HG03045 (cell line): ENCODE measurements at regions not wholly inside any gene's neighbourhood (a gene's known extent, or its start where the extent isn't known, plus 50 kb on each side); places are given as distances from the start of the nearest gene placed in this dataset.
"Not testable (repeated sequence)": the region's sequence is repeated elsewhere in the genome, so short reads cannot be mapped to it uniquely, and the experiment has no call there.

Experiments
- ATAC-seq: cut with Tn5 transposase; IDR thresholded peaks from one replicate; pipeline ENCODE4 v1.9.1; 2021; ENCODE audit warnings: mild to moderate bottlenecking, moderate library complexity; ENCODE audit not compliant: unreplicated experiment

GRCh38 chr11:129695571-129696308, 119.9 kb upstream of the TMEM45B start:
- ATAC-seq, result peak; percentile 68

DNA sequence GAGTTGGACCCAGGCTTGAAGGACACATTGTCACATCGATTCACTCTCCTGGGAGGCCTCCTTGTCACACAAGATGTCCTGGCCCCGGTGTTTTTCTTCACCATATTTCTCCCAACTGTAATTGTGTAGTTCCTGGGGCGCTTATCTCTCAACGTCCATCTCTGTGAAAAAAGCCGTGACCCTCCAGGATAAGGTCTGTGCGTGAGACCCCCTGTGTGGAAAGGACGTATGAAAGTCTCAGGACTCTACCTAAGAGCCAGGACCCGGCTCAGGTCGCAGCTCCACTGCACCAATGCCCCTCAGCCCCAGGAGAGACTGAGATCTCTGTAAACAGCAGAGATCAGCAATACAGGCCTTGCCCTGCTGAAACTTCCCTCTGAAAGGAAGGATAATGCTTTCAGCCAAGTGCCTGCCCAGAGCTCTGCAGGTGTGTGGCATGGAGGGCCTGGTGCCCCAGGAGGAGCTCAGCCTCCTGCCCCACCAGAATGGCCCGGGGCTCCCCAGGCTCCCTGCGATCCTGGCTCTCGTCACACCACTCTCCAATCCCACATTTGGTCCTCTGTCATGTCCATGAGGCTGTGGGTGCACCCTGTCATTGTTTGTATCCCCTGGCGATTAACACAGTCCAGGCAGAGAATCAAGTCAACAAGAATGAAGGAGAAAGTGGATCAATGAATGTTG, 119.2 kb upstream of the TMEM45B start:
- no peak for ATAC-seq

- ATAC-seq, result no peak
Observed at GRCh38 chr11:129698212-129698611, 117.4 kb upstream of the TMEM45B start.

GRCh38 chr11:129699711-129700304, 115.8 kb upstream of the TMEM45B start:
- ATAC-seq, result no peak

GRCh38 chr11:129700701-129701100, 114.9 kb upstream of the TMEM45B start:
- ATAC-seq, result no peak

GRCh38 chr11:129701706-129702105, 113.9 kb upstream of the TMEM45B start:
- ATAC-seq, result no peak

DNA sequence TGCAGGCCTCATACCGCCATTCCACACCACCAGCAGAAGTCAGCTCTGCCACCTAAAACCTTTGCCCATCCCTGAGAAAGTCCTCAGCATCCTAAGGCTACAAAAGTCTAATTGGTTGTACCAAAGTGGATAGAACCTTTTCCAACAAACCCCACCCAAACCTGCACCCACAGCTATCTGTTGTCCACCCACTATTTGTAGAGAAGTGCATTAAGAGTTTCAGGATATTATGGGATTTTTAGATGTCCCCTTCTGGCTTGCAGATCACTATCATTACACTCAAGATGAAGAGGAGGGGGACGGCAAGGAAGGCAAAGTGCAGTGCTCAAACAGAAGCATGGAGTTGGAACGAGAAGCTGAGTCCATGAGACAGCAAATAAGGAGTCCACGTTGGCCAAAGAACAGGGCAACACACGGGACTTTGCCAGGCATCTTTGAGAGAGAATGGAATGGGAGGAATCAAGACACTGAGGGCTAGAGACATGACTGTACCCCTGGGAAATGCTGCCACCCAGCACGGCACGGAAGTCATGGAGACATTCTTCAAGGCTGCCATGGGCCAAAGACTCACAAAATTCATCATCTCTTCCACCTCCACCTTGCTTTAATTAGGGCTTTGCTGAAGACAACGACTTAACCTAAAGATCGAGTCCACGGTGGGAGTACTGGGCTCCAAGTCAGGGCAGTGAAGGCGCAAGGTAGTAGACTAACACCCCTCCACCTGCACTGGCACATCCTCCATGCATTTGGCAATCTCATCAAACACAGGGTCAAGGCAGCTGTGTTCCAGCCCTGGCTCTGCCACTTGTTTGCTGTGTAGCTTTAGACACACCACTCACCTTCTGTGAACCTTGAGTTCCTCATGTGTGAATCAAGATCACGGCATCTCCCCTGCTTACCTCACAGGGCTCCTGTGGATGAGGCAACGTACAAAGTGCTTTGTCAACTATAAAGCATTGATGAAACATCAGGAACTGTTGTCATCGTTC, 112.9 kb upstream of the TMEM45B start:
- ATAC-seq, result no peak

- no peak for ATAC-seq
Observed at GRCh38 chr11:129703846-129704245, 111.8 kb upstream of the TMEM45B start.

- no peak for ATAC-seq
Observed at GRCh38 chr11:129704831-129705230, 110.8 kb upstream of the TMEM45B start.

GRCh38 chr11:129705341-129705740, 110.3 kb upstream of the TMEM45B start:
- no peak for ATAC-seq

DNA sequence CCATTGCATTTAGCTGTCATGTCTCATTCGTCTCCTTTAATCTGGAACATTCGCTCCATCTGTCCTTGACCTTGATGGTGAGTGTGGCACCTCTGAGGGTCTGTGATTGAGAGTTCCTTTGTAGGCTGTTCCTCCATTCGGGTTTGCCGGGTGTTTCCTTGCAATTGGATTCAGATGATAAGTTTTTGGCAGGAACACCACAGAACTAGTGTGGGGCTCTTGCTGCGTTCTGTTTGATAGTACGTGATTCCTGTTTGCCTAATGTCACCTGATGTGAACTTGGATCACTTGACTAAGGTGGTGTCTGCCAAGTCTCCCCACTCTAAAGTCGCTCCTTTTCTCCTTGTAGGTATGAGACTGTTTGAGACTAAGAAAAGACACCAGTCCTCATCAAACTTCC, 109.7 kb upstream of the TMEM45B start:
- no peak for ATAC-seq

- ATAC-seq, result no peak
Observed at GRCh38 chr11:129709801-129710398, 105.7 kb upstream of the TMEM45B start.

- ATAC-seq, result no peak
Observed at GRCh38 chr11:129710423-129710822, 105.2 kb upstream of the TMEM45B start.

GRCh38 chr11:129711760-129712159, 103.9 kb upstream of the TMEM45B start:
- no peak for ATAC-seq

DNA sequence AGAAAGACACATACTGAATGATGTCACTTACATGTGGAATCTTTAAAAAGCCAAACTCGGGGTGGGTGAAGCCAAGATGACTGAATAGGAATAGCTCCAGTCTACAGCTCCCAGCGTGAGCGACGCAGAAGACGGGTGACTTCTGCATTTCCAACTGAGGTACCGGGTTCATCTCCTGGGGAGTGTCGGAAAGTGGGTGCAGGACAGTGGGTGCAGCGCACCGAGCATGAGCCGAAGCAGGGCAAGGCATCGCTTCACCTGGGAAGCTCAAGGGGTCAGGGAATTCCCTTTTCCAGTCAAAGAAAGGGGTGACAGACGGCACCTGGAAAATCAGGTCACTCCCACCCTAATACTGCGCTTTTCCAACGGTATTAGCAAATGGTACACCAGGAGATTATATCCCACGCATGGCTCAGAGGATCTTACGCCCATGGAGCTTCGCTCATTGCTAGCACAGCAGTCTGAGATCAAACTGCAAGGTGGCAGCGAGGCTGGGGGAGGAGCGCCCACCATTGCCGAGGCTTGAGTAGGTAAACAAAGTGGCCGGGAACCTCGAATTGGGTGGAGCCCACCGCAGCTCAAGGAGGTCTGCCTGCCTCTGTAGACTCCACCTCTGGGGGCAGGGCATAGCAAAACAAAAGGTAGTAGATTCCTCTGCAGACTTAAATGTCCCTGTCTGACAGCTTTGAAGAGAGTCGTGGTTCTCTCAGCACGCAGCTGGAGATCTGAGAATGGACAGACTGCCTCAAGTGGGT, 103.0 kb upstream of the TMEM45B start:
- not testable (repeated sequence) for ATAC-seq

DNA sequence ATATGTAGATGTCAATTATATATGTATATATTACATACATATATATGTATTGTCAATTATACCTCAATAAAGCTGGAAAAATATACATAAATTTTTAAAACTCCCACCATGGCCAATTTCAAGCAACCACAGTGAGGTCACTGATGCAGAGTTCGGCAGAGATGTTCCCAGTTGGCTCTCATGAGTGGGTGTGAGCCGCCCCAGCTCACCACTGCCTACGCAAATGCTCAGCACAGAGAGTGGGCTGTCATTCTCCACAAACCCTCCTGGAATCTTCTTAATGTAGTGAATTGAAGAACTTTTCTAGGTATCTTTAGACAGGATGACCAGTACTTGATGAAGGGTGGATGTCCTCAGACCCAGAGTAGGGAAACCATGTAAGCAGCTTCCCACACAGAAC, 96.6 kb upstream of the TMEM45B start:
- no peak for ATAC-seq

- ATAC-seq, result no peak
Observed at GRCh38 chr11:129720156-129720555, 95.5 kb upstream of the TMEM45B start.

DNA sequence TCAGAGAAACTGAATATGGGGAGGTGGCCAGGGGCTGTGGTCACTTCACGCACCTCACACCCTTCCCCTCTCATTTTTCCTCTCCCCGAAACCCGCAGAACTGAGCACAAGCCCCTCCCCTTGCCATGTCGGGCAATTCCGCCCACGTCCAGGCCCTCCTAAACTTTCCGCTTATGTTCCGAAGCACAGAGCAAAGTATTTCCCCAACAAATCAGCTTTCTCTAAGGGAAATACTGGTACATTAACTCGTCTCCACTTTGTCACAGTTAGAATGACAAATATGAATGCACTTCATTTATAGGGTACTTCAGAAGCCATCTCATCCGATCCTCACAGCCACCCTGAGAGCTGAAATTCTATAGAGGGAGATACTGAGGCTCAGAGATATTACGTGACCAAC, 94.7 kb upstream of the TMEM45B start:
- ATAC-seq, result no peak

DNA sequence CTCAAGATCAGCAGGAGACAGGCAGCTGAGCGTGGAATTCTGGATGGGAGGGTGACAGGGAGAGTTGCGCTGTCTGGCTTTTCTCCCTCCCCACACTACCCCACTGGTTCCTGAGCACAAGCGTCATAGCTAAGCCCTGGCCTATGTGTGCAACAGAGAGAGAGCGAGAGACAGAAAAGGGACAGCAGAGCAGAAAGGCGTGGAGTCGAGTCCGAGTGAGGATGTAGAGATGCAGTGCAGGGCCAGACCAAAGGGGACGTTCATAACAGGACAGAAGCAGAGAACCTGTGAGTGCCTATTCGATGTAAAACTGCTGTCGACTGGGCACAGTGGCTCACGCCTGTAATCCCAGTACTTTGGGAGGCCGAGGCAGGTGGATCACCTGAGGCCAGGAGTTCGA, 94.0 kb upstream of the TMEM45B start:
- no peak for ATAC-seq

GRCh38 chr11:129722529-129722928, 93.1 kb upstream of the TMEM45B start:
- ATAC-seq, result no peak
